ENCODE measurements at regions not wholly inside any gene's neighbourhood (a gene's known extent, or its start where the extent isn't known, plus 50 kb on each side); places are given as distances from the start of the nearest gene placed in this dataset.

DNA sequence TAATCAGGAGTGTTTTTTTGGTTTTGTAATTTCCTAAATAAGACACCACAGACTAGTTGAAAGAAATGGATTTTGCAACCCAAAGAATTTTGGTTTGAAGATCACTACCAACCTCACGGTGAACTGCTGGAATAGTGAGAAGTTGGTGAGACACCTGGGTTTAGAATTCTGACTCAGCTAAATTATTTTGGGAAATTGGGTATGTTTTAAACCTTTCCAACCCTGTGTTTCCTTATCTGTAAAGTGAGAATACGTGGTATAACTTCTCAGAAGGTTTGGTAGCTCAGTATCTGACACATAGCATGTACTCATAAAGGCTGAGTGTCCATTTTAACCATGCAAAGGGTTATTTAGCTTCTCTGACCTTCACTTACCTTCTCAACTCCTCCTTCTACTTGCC lies 261.9 kb downstream of the FOXA2 start:
- peaks cover 9% of the 10 kb centered on the region for H3K27me3 Mint-ChIP-seq
- no peak overlapping the region for H3K27ac Mint-ChIP-seq
- ATAC-seq (no peak), DNase-seq (no peak)
- no peak overlapping the region for H3K4me3 Mint-ChIP-seq
- peaks cover 0 to 8% of the 10 kb centered on the region in 2 donors for H3K9me3 Mint-ChIP-seq
- H3K4me1 Mint-ChIP-seq: no peaks in the 10 kb centered on the region

DNA sequence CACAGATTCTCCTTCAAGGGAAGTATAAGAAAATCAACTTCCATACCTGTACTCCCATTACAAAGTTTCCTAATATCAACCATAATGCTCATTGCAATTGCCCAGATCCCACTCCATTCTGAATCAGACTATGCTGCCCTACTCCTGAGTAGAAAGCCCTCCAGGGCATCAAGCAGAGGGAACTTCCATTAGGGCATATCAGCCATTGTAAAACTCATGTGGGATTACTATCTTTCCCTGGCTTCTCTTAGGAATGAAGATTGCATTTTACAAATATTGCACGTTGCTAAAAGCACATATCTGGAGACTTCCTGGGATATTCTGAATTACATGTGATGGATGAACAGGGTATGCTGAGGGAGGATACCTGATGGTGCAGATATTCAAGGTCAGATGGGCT lies 263.2 kb downstream of the FOXA2 start:
- H3K4me3 Mint-ChIP-seq: no peak overlapping the region
- DNase-seq (no peak), ATAC-seq (no peak)
- H3K9me3 Mint-ChIP-seq: peaks cover 0 to 8% of the 10 kb centered on the region in 2 donors
- no peak overlapping the region for H3K27ac Mint-ChIP-seq
- peaks cover 19% of the 10 kb centered on the region for H3K27me3 Mint-ChIP-seq
- no peaks in the 10 kb centered on the region for H3K4me1 Mint-ChIP-seq

DNA sequence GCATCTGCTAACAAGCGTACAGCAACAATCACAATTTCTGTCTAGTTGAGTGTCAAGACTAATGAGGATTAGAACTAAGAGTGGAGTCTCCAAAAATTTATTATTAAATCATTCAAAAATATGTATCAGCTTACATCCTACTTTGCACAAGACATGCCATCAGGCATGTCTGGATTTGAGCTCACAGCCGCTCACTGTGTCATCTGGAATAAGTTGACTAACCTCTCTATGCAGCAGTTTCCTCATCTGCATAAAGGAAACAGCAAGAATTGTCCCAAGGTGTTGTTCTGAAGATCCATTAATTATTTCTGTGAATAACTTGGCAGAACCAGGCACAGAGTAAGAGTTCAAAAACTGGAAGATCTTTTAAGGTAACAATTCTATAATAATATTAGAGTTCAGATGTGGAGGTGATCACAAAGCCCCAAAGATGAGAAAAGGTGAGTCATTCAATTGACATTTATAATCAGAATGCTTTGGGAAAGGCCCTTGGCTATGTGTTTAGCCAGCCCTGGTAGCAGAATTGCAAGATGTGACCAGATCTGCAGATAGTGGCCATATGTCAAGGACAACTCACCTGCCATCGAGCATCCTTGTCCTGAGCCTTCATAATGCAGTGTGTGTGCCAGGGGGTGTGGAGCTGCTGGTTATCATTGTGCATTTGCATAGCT lies 264.0 kb downstream of the FOXA2 start:
- Mint-ChIP-seq H3K9me3 (peaks cover 0 to 8% of the 10 kb centered on the region in 2 donors), H3K27me3 (peaks cover 25% of the 10 kb centered on the region), H3K27ac (no peak overlapping the region), H3K4me3 (no peak overlapping the region), H3K4me1 (no peaks in the 10 kb centered on the region)
- ATAC-seq (no peak), DNase-seq (no peak)

DNA sequence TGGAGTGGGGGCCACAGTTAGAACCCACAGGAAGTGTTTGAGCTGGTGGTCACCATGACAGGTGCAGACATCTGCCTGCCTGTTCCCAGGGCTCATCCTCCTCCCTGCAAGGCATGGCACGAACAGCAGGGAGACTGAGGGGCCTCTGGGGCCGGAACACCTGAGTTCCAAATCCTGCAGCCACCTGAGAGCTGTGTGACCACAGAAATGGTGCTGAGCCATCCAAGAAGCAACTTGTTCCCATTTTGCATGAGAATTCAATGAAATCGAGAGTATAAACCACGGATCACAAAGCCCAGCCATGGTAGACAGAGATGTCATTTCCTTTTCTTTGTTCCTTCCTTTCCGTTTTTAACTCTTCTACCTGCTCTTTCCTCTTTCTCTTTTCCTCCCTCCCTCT lies 268.6 kb downstream of the FOXA2 start:
- Mint-ChIP-seq H3K4me3 (no peak overlapping the region), H3K27me3 (peaks cover 25% of the 10 kb centered on the region), H3K4me1 (no peaks in the 10 kb centered on the region), H3K9me3 (peaks cover 0 to 8% of the 10 kb centered on the region in 2 donors), H3K27ac (no peak overlapping the region)
- no peak for DNase-seq
- ATAC-seq: no peak

DNA sequence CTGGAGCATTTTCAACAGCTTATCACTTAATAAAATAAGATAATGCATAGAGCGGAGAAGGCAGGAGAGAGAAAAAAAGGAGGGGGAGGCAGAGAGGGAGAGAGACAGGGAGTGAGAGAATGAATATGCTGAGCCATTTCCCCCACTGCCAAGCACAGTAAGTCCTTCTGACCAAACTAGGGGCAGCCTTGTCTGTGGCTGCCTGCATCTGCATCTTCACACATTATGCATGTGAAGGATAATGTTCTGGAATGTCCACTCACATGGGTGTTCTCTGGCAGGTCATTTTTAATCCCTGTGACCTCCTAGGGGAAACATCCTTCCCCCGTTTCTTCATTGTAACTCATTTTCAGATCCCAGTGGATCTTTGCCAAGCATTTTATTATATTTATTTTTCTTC lies 269.3 kb downstream of the FOXA2 start:
- no peak overlapping the region for H3K27ac Mint-ChIP-seq
- no peak for ATAC-seq

DNA sequence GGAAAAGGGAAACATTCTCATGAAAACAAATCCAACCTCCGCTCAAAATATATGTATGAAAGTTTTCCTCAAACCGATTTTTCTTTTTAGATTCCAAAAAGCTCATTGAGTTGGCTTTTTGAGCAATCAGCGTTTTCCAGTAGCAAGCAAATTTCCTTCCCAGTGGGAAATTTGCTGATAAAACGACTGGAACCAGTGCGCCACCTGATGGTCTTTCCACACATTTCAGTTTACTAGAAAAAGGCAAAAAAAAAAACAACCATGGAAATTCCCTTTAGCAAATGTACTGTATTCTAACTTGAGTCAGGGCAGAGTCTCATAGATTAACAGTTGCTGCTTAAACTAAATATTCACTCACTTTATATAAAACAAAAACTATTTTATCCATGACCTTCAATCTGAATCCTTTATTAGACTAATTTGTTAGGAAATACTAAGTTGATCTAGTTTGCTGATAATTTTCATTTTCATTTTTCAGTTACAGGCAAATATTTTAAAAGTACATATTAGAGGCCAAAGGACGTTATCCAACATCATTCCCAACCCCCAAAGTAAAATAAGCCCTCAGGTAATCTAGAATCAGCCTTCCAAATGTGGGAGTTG lies 271.5 kb downstream of the FOXA2 start:
- H3K4me3 Mint-ChIP-seq: no peak overlapping the region
- H3K27ac Mint-ChIP-seq: no peak overlapping the region
- peaks cover 19% of the 10 kb centered on the region for H3K27me3 Mint-ChIP-seq
- ATAC-seq: no peak
- no peak for DNase-seq
- no peaks in the 10 kb centered on the region for H3K9me3 Mint-ChIP-seq
- no peaks in the 10 kb centered on the region for H3K4me1 Mint-ChIP-seq

More for the DNA sequence above, 269.3 kb downstream of the FOXA2 start:
- no peak for DNase-seq
- Mint-ChIP-seq H3K4me3 (no peak overlapping the region), H3K4me1 (no peaks in the 10 kb centered on the region), H3K9me3 (peaks cover 0 to 8% of the 10 kb centered on the region in 2 donors), H3K27me3 (peaks cover 25% of the 10 kb centered on the region)

DNA sequence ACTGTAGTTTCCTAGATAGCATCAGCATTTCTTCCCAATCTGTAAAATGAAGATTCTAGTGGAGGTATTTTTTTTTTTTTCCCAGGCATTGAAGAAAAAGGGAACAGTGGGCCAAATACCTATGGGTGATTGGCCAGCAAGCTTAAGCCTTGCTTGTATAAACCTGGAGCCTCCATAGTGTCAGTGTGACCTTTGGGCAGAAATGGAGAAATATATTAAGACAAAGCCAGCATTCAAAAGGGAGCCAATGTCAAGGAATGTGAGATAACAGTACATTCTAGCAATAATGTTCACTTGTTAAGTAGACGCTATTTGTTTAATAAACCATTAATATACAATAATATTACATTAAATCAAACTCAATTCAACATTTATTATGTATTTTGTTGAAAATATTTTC lies 275.4 kb downstream of the FOXA2 start:
- Mint-ChIP-seq H3K27ac (no peak overlapping the region), H3K4me3 (no peak overlapping the region), H3K27me3 (no peaks in the 10 kb centered on the region), H3K9me3 (no peaks in the 10 kb centered on the region), H3K4me1 (no peaks in the 10 kb centered on the region)
- DNase-seq (no peak), ATAC-seq (no peak)

DNA sequence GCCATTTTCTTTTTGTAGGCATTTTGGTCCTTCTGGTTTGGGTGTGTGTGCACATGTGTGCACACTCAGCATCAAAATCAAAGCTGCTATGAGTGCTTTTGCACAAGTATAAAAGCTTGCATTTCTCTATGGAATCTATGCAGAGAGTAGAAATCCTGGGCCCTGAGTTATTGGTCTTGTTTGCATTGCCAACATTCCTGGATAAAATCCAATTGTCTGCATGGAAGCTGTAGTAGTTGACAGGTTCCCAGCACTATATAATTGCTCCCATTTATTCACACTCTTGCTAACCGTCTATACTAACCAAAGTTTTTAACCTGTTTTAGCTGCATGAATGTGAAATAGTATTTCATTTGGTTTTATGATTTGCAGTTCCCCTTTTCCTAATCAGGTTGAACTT lies 277.0 kb downstream of the FOXA2 start:
- no peak overlapping the region for H3K27ac Mint-ChIP-seq
- ATAC-seq (no peak), DNase-seq (no peak)
- no peaks in the 10 kb centered on the region for H3K9me3 Mint-ChIP-seq
- no peaks in the 10 kb centered on the region for H3K4me1 Mint-ChIP-seq
- no peaks in the 10 kb centered on the region for H3K27me3 Mint-ChIP-seq
- no peak overlapping the region for H3K4me3 Mint-ChIP-seq

DNA sequence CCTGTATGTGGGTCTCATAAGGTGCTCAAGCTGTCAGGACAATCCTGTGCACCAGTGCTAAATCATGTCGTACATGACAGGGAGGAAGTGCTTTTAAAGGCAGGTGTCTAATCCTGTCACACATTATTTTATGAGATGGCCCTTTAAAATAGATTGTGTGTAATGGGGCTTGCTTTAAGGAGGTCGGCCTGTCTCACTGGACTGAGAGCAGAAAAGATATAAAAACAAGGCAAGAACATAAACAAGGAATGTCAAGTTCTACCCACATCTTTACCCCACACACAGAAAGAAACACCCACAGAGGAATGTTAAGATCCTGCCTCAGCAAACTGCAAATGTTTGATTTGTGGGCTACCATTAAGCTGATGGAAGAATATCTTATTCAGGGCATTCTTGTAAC lies 279.0 kb downstream of the FOXA2 start:
- Mint-ChIP-seq H3K27me3 (no peaks in the 10 kb centered on the region), H3K4me1 (no peaks in the 10 kb centered on the region), H3K4me3 (no peak overlapping the region), H3K9me3 (no peaks in the 10 kb centered on the region), H3K27ac (no peak overlapping the region)
- DNase-seq (no peak), ATAC-seq (no peak)

DNA sequence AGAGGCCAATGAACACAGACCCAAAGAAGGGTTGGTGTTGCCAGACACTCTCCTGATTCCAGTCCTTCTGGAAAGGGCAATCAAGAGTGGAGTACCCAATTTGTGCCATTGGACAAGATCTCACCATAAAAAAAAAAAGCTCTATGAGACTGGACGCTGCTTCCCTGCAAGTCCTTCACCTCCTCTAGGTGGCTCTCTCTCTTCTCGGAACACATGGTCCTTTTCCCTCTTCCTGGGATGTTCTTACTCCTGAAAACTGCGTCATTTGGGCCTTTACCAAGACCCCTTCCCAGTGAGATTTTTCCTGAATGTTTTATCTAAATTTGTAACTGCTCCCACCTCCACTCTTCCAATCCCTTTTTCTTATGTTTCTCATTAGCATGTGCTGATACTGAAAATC lies 280.8 kb downstream of the FOXA2 start:
- Mint-ChIP-seq H3K27me3 (no peaks in the 10 kb centered on the region), H3K4me3 (no peak overlapping the region), H3K27ac (no peak overlapping the region), H3K9me3 (peaks cover 0 to 5% of the 10 kb centered on the region in 2 donors), H3K4me1 (no peaks in the 10 kb centered on the region)
- ATAC-seq (no peak), DNase-seq (no peak)

DNA sequence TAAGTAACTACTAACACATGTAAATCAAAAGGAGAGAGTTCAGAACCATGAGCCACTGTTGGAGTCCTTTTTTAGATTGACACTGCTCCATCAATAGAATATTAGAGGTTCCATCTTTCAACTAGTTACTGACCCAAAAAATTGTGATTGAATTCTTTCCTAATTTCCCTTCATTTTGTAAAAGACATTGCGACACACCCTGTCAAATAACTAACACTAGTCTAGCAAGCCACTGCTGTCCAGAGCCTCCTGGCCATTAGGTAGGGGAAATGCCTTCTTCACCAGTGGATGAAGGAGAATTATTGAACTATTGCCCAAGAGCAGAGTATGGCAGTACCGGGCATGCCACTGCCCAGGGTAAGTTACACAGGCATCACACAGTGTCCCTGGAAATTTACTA lies 282.3 kb downstream of the FOXA2 start:
- no peak overlapping the region for H3K27ac Mint-ChIP-seq

DNA sequence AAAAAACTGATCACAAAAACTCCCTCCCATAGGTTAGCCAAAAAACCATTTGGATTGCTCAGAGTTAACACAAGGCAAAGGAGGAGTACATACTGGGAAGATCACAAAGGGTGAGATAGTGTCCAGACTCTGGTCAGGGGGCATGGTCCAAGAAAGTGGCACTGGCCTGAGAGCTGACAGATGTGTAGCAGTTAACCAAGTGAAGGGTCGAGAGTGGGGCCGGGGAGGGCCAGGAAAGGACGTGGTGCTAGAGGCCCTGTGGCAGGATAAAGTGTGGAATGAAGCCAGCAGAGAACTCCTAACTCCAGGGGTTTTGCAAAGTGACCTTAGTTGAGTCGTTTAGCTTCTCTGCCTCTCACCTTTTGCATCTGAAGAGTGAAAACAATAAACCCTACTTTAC lies 290.5 kb downstream of the FOXA2 start:
- no peak for ATAC-seq
- Mint-ChIP-seq H3K4me1 (no peaks in the 10 kb centered on the region), H3K27me3 (no peaks in the 10 kb centered on the region), H3K9me3 (peaks cover 4 to 17% of the 10 kb centered on the region in 2 donors), H3K27ac (no peak overlapping the region), H3K4me3 (no peak overlapping the region)
- DNase-seq: no peak

More for the DNA sequence above, 282.3 kb downstream of the FOXA2 start:
- H3K9me3 Mint-ChIP-seq: peaks cover 0 to 5% of the 10 kb centered on the region in 2 donors
- ATAC-seq (no peak), DNase-seq (no peak)
- H3K4me3 Mint-ChIP-seq: no peak overlapping the region
- no peaks in the 10 kb centered on the region for H3K4me1 Mint-ChIP-seq
- H3K27me3 Mint-ChIP-seq: no peaks in the 10 kb centered on the region

DNA sequence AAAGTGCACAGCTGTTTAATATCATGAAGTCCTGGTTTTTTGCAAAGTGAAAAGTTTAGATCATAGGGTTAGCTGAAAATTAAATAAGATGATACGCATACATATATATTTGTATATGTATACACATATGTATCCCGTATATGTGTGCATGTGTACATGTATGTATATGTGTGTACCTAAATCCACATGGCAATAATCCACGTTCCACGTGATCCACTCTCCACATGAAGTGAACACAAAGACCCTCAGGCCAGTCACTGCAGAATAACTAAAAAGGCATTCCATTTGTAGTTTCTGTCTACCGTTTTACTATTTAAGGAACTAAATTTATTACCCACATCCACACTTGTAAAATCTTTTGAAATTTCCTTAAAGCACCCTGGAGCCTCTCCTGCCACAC lies 294.9 kb downstream of the FOXA2 start:
- DNase-seq: no peak
- Mint-ChIP-seq H3K4me1 (no peaks in the 10 kb centered on the region), H3K9me3 (peaks cover 0 to 7% of the 10 kb centered on the region in 2 donors), H3K27ac (no peak overlapping the region), H3K27me3 (no peaks in the 10 kb centered on the region), H3K4me3 (no peak overlapping the region)
- no peak for ATAC-seq

DNA sequence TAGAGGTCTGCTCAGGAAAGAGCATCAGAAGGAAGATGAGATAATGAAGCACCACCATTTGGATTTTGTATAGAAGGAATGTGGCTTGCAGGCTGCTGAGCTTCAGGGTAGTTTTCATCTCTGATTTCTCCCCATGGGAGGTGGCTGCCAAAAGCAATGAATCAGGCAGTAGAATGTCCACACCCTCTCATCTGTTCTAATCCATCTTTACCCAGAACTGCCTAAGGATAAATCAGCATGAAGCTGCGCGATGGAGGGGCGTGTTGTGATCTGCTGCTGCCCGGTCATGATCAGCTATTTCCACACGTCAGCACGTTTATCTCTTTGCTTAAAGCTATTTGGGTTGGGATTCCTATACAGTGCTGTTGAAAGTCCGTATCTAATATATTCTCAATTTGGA lies 295.4 kb downstream of the FOXA2 start:
- no peak overlapping the region for H3K27ac Mint-ChIP-seq
- H3K4me3 Mint-ChIP-seq: no peak overlapping the region
- peaks cover 0 to 5% of the 10 kb centered on the region in 2 donors for H3K9me3 Mint-ChIP-seq

DNA sequence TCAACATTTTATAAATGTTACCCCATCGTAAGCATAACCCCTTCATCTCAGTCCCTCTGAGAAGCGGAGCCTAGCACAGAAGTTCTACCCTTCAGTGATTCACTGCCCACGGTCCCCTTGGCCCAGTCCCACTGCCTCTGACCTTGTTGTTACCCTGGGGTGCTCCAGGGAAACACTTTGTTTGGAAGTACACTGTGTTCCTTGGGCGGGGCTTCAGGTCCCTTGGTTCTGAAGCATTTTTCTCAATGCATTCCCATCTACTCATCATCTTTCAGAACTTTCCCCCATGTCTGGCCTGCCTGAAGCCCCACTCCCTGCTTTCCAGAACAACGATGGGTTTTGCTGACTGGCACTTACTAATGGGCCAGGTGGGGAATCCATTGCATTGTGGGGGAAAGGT lies 296.2 kb downstream of the FOXA2 start:
- H3K4me1 Mint-ChIP-seq: no peaks in the 10 kb centered on the region
- H3K27me3 Mint-ChIP-seq: no peaks in the 10 kb centered on the region
- no peak for ATAC-seq

More for the DNA sequence above, 295.4 kb downstream of the FOXA2 start:
- DNase-seq: no peak
- Mint-ChIP-seq H3K27me3 (no peaks in the 10 kb centered on the region), H3K4me1 (no peaks in the 10 kb centered on the region)
- ATAC-seq: no peak

DNA sequence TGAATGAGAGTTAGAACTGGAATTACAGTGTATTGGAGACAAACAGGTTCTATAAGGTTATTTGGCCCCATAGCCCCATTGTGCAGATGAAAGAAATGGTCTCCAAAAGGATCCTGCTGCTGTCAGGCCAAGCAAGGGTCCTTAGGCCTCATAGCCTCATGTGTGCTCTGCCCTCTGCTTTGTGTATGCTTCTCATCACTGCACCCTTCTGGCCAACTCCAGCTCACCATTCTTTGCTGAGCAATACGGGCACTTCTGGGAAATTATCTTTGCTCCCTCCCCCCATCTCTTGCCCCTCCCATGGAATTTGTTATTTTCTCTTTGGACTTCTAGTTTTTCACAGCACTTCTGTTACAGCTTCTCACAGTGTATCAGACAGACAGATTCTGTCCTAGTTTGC lies 298.8 kb downstream of the FOXA2 start:
- Mint-ChIP-seq H3K27ac (no peak overlapping the region), H3K4me3 (no peak overlapping the region), H3K27me3 (no peaks in the 10 kb centered on the region), H3K9me3 (peaks cover 0 to 7% of the 10 kb centered on the region in 2 donors), H3K4me1 (no peaks in the 10 kb centered on the region)
- DNase-seq: no peak
- ATAC-seq: no peak

More for the DNA sequence above, 296.2 kb downstream of the FOXA2 start:
- DNase-seq: no peak
- Mint-ChIP-seq H3K27ac (no peak overlapping the region), H3K9me3 (peaks cover 0 to 1% of the 10 kb centered on the region in 2 donors), H3K4me3 (no peak overlapping the region)

DNA sequence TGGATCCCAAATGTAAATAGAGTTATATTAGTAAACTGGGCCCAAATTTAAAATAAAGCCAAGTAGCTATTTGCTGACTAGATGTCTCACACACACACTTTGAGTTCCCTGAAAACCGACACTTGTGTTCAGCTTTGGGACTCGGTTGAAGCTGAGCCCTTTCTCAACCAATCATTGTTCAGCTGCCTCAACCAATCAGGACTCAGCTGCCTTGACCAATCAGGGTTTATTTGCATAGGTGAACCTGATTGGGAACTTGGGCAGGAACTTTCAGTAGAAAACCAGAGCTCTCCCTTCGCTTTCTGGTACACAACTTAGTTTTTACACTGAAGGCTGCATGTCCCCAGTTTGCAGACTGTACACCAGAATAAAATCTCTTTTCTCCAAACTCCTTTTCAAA lies 301.7 kb downstream of the FOXA2 start:
- Mint-ChIP-seq H3K9me3 (peaks cover 0 to 12% of the 10 kb centered on the region in 2 donors), H3K4me3 (no peak overlapping the region), H3K4me1 (no peaks in the 10 kb centered on the region), H3K27me3 (no peaks in the 10 kb centered on the region), H3K27ac (no peak overlapping the region)
- DNase-seq (no peak), ATAC-seq (no peak)
